Medulla oblongata (tissue), 1 donor: ENCODE measurements at regions not wholly inside any gene's neighbourhood (a gene's known extent, or its start where the extent isn't known, plus 50 kb on each side); places are given as distances from the start of the nearest gene placed in this dataset.
"Not testable (repeated sequence)": the region's sequence is repeated elsewhere in the genome, so short reads cannot be mapped to it uniquely, and the experiment has no call there.

Experiments
- DNase-seq: peaks from one replicate; pipeline ENCODE4 v3.0.0-alpha.2; 2015; ENCODE audit errors: extremely low spot score

- DNase-seq = not testable (repeated sequence)
These were observed 82.5 kb upstream of the GOLGA6L6 start for GRCh38 chr15:20624085-20624484.

DNA sequence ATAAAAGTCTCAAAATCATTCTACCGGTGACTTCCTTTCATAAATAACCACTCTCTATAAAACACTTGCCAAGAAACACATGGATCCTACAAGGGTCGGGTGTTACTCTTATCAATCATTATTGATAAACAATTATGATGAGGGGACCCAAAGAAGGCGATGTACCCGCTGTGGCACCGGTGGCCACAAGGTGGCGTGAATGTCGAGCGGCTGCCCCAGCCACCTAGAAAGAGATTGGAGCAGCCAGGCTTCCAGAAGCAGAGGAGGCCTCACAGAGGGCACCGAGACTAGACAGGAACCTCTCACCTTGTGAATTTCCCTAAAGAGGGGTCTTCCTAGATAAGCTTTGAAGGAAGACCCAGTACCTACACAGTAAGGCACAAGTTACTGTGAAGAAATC is 80.5 kb upstream of the GOLGA6L6 start:
- DNase-seq = not testable (repeated sequence)

DNA sequence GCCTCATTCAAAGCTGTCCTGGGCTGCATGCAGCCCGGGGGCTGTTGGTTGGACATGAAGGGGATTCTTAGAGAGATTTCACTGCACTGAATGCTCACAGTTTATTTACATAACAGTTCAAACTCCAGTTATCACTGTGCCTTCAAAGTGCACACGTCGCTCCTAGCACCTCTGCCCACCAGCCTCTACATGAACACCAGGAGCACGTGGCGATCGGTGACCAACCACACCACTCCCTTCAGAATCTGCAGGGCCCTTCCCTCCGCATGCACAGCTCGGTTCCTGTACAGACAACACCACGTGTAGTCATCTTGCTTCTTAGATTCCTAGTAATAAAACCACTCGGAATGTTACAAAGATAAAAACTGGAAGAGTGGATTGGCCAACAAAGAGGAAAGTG is 72.9 kb upstream of the GOLGA6L6 start:
- not testable (repeated sequence) for DNase-seq

GRCh38 chr15:20612796-20613195 is 71.2 kb upstream of the GOLGA6L6 start:
- not testable (repeated sequence) for DNase-seq

GRCh38 chr15:20612356-20612755 is 70.8 kb upstream of the GOLGA6L6 start:
- DNase-seq = not testable (repeated sequence)

DNA sequence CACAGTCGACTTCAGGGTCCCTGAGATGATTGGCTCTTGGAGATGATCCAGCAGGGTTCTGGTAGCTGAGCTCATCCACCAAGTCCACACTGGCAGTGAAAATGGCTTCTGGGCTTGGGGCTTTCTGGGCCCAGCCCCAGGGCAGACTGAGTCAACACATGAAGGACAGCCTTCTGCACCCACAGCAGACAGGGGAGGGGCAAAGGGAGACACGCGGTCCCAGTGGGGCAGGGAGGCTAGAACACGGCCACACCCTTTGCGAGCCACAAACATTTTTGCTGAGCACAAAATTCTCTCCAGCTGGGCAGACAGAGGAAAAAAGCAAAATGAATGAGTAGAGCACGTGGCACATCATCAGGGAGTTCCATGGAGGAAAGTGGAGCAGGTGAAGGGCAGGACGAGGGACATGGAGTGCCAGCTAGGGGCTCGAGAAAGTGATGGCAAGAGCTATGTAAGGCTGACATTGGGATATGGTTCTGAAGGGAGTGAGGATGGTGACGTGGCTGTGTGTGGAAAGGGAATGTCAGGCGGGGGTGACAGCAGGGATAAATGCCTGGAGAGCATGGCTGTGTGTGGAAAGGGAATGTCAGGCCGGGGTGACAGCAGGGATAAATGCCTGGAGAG is 70.2 kb upstream of the GOLGA6L6 start:
- not testable (repeated sequence) for DNase-seq

GRCh38 chr15:20608179-20608578 is 66.6 kb upstream of the GOLGA6L6 start:
- not testable (repeated sequence) for DNase-seq

GRCh38 chr15:20597245-20597644 is 55.6 kb upstream of the GOLGA6L6 start:
- not testable (repeated sequence) for DNase-seq

GRCh38 chr15:20594219-20594618 is 52.6 kb upstream of the GOLGA6L6 start:
- DNase-seq = not testable (repeated sequence)

GRCh38 chr15:20591936-20592335 is 50.3 kb upstream of the GOLGA6L6 start:
- DNase-seq = not testable (repeated sequence)
